ENCODE measurements at regions not wholly inside any gene's neighbourhood (a gene's known extent, or its start where the extent isn't known, plus 50 kb on each side); places are given as distances from the start of the nearest gene placed in this dataset.

DNA sequence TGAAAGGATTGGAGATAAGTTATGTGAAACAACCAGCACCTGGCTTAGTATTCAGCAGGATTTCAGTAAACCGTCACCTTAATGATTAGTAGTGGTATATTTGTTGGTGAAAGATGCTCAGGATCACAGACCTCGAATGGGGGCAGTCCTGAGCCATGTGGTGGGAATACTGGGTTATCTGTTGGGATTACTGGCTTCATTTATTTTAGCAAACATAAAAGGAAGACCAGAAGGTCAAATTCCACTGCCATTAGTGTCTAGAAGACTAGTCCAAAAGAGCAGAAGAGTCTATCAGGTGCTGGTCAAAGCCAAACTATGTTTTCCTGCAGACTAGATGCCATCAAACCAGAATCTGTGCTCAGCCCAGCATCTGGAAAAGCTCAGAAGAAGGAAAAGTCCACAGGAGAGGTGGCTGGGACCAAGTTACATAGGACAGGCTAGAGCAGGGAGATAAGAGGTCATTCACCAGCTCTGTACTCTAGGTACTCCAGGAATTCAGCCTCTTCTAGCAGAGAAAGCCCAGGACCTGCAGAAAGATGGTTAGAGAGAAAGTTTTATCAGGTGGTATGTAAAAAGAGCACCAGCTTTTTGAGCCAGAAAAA lies 343.4 kb downstream of the PLPP3 start:
- intact Hi-C loops (cut with micrococcal nuclease; ENCODE audit: unreplicated experiment) = loop anchor here (5.0 kb wide), 1 partner anchor 341 kb away; the partner anchor contains the start of gene PLPP3
- no peaks in the 10 kb centered on the region for H3F3A ChIP-seq (ENCODE audit: insufficient read depth, low read depth)
- H3K9me2 ChIP-seq (ENCODE audit: insufficient read depth) = no peaks in the 10 kb centered on the region
- H3K79me2 ChIP-seq (ENCODE audit: low read depth) = no peaks in the 10 kb centered on the region
- H3K4me2 ChIP-seq = no peak overlapping the region
- DNase-seq = no peak
- H3K4me1 ChIP-seq (replicated peaks; ENCODE audit: insufficient read depth) = no peaks in the 10 kb centered on the region
- no TSS peak for BruUV-seq (replicated peaks)
- no peak overlapping the region for H3K27ac ChIP-seq
- no peak overlapping the region for H3K4me3 ChIP-seq
- ChIA-PET CTCF (no interaction called here), POLR2A (ENCODE audit: unreplicated experiment) (no interaction called here)
- H3K27me3 ChIP-seq (ENCODE audit: insufficient read depth, low read depth) = no peaks in the 10 kb centered on the region
- TF ChIP-seq EZH2 (IDR thresholded peaks at IDR 0.05; ENCODE audit: low read depth) (no peak), CTCF (conservative IDR thresholded peaks at IDR 0.05) (no peak)
- no peaks in the 10 kb centered on the region for H4K20me1 ChIP-seq (ENCODE audit: insufficient read depth)
- no peak overlapping the region for H2AFZ ChIP-seq
- no peaks in the 10 kb centered on the region for H3K36me3 ChIP-seq (ENCODE audit: low read depth)
- H3K9me3 ChIP-seq (ENCODE audit: insufficient read depth, low read depth) = no peaks in the 10 kb centered on the region

DNA sequence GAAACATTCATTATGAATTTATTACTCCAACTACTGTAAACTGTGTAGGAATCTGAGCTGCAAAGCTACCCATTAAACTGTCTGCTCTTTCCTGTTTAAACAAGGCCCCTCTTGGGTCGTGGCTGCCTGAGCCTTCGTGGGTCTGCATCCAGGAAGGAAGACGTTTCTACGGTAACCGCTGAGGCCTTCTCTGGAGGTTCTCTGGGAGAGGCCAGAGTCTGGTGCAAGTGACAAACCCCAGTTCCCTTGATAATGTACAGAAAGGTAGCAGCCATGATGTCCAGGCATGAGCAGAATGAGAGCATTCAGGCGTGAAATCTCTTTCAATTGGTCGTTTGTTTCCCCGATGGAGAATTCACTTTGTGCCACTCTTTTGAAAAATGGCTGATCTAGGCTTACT lies 350.2 kb downstream of the PLPP3 start:
- H3K9me2 ChIP-seq (ENCODE audit: insufficient read depth) = no peaks in the 10 kb centered on the region
- no peaks in the 10 kb centered on the region for H3F3A ChIP-seq (ENCODE audit: insufficient read depth, low read depth)
- ChIA-PET POLR2A (ENCODE audit: unreplicated experiment) (no interaction called here), CTCF (no interaction called here)
- no peak overlapping the region for H3K4me3 ChIP-seq
- no peak for DNase-seq
- 0 out of 2 replicates have a peak overlapping the region, but pooled peaks have one; percentile 28 for H2AFZ ChIP-seq
- H3K4me1 ChIP-seq (replicated peaks; ENCODE audit: insufficient read depth) = no peaks in the 10 kb centered on the region
- no peaks in the 10 kb centered on the region for H3K79me2 ChIP-seq (ENCODE audit: low read depth)
- H4K20me1 ChIP-seq (ENCODE audit: insufficient read depth) = no peaks in the 10 kb centered on the region
- H3K9me3 ChIP-seq (ENCODE audit: insufficient read depth, low read depth) = no peaks in the 10 kb centered on the region
- H3K36me3 ChIP-seq (ENCODE audit: low read depth) = no peaks in the 10 kb centered on the region
- intact Hi-C loops (cut with micrococcal nuclease; ENCODE audit: unreplicated experiment) = no loop called here
- H3K4me2 ChIP-seq = no peak overlapping the region
- no peak overlapping the region for H3K27ac ChIP-seq
- TF ChIP-seq EZH2 (IDR thresholded peaks at IDR 0.05; ENCODE audit: low read depth) (no peak), CTCF (conservative IDR thresholded peaks at IDR 0.05) (no peak)
- no peaks in the 10 kb centered on the region for H3K27me3 ChIP-seq (ENCODE audit: insufficient read depth, low read depth)
- no TSS peak for BruUV-seq (replicated peaks)

GRCh38 chr1:56227886-56228285 lies 351.5 kb downstream of the PLPP3 start:
- H3K27me3 ChIP-seq (ENCODE audit: insufficient read depth, low read depth) = no peaks in the 10 kb centered on the region
- TF ChIP-seq CTCF (conservative IDR thresholded peaks at IDR 0.05) (no peak), EZH2 (IDR thresholded peaks at IDR 0.05; ENCODE audit: low read depth) (no peak)
- intact Hi-C loops (cut with micrococcal nuclease; ENCODE audit: unreplicated experiment) = no loop called here
- H3K36me3 ChIP-seq (ENCODE audit: low read depth) = no peaks in the 10 kb centered on the region
- H3F3A ChIP-seq (ENCODE audit: insufficient read depth, low read depth) = no peaks in the 10 kb centered on the region
- H3K9me3 ChIP-seq (ENCODE audit: insufficient read depth, low read depth) = no peaks in the 10 kb centered on the region
- no peaks in the 10 kb centered on the region for H3K9me2 ChIP-seq (ENCODE audit: insufficient read depth)
- CTCF ChIA-PET = no interaction called here
- DNase-seq = no peak
- POLR2A ChIA-PET (ENCODE audit: unreplicated experiment) = no interaction called here
- H3K4me3 ChIP-seq = no peak overlapping the region
- no peak overlapping the region for H3K27ac ChIP-seq
- H2AFZ ChIP-seq = no peak overlapping the region
- no peak overlapping the region for H3K4me2 ChIP-seq
- no peaks in the 10 kb centered on the region for H3K4me1 ChIP-seq (replicated peaks; ENCODE audit: insufficient read depth)
- no TSS peak for BruUV-seq (replicated peaks)
- H3K79me2 ChIP-seq (ENCODE audit: low read depth) = no peaks in the 10 kb centered on the region
- no peaks in the 10 kb centered on the region for H4K20me1 ChIP-seq (ENCODE audit: insufficient read depth)
